ENCODE measurements at regions not wholly inside any gene's neighbourhood (a gene's known extent, or its start where the extent isn't known, plus 50 kb on each side); places are given as distances from the start of the nearest gene placed in this dataset.

GRCh38 chr6:167647306-167647705, 179.4 kb upstream of the AFDN start:
- TF ChIP-seq ZNF274 (IDR thresholded peaks at IDR 0.05; ENCODE audit: low read depth, low read length) (no peak), YY1 (IDR thresholded peaks at IDR 0.05; ENCODE audit: insufficient read depth, insufficient read length) (no peak)

All from NT2/D1 (cell line).